GM18508 (cell line): ENCODE measurements at regions not wholly inside any gene's neighbourhood (a gene's known extent, or its start where the extent isn't known, plus 50 kb on each side); places are given as distances from the start of the nearest gene placed in this dataset.

Experiments
- ATAC-seq: cut with Tn5 transposase; IDR thresholded peaks from one replicate; pipeline ENCODE4 v1.9.1; 2021; ENCODE audit warnings: moderate number of reproducible peaks; ENCODE audit not compliant: insufficient read depth, unreplicated experiment

DNA sequence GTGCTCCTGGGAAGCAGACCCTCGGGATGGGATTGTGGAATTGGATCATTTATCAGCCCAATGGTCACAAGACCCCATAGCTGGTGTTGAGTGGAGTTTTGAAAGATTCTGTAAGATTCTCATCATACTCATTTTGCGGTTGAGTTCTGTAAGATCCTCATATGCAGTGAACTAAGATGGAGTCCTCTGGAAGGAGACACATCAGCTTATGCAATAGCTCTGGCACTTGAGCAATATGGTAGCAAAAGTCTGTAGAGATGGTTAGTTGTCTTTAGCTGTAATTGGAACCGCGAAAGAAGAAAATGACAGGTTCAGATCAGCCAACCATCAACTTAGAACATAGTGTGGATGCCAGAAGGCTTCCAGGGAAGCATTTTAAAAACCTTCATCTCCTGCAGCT, 184.5 kb upstream of the TSC22D2 start:
- ATAC-seq = no peak

GRCh38 chr3:150222691-150223489, 185.2 kb upstream of the TSC22D2 start:
- no peak for ATAC-seq

GRCh38 chr3:150221904-150222523, 186.1 kb upstream of the TSC22D2 start:
- no peak for ATAC-seq

DNA sequence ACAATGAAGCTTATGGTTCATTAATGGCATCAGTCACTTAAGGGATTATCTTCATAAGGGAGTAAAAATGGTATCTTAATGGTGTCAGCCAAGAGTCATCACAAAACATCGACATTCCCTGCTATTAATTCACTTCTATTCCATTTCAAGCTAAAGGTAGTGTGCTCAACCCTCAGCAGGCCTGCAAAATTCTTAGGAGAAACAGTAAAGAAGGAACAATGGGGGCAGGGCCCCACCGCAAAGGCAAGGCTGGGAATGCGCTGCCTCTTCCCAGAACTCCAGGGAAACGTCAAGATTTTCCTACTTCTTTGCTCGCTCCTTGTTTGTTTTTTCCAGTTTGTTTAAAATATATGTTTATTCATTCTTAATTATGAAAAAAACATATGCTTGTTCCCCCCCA, 187.3 kb upstream of the TSC22D2 start:
- no peak for ATAC-seq

- ATAC-seq = no peak
Observed at GRCh38 chr3:150220041-150220440, 188.1 kb upstream of the TSC22D2 start.

DNA sequence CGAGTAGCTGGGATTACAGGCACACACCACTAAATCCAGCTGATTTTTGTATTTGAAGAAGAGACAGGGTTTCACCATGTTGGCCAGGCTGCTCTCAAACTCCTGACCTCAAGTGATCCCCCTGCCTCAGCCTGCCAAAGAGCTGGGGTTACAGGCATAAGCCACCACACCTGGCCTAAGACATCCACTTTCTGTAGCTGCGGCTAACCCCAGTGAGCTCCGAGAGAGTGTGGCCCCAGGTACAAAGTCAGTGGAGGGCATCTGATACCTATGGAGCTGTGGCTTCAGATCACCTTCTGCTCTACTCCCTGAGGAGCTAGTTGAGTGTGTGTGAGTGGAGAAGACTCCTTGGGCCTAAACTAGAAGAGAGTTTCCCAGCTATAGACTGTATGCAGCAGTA, 189.3 kb upstream of the TSC22D2 start:
- ATAC-seq = no peak

DNA sequence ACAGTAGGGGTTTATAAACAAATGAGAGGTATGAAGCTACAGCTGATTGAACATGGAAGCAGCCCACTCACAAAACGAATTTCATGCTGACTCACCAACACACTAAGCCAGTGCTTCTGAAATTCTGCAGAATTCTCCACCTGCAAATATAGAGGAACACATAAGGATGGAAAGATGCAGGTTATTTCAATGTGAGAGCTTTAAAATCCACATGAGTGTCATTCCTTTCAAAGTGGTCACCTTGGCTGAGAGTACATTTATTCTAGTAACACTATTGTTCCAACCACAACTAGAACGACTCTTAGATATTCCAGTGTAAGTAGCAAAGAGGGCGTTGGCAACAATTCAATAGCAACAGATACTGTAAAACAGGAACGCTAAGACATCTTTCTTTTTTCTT, 189.9 kb upstream of the TSC22D2 start:
- no peak for ATAC-seq

GRCh38 chr3:150217691-150218090, 190.4 kb upstream of the TSC22D2 start:
- no peak for ATAC-seq

DNA sequence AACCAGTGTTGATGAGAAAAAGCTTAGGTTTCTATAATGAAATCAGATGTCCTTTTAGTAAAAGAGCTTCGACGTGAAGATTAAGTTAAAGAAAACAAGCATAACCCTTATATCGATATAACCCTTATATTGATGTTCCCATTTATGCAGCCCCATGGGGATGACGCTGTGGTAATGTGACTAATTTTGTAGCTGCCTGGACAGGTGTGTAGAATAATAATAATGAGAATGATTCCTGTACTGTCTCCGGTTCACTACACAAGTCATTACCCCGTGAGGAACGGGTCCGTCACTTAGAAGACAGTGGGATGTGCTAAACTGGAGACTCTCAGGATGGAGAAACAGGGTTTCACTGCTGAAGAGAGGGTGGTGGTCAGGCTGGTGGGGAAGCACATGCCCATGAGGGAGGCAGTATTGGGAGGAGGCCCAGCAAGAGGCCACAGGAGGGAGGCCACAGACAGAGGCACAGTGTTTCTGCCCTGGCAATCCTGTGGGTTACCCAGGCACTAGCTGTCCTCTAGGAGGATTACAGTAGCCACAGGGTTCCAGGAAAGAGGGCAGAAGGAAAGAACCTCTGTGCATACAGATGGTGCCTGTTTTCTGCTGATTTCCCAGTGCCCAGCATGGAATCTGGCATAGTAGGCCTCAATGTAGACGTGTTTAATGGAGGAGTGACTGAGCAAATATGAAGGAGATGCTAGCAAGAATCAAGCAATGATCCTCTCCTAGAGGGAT, 191.1 kb upstream of the TSC22D2 start:
- ATAC-seq = no peak

DNA sequence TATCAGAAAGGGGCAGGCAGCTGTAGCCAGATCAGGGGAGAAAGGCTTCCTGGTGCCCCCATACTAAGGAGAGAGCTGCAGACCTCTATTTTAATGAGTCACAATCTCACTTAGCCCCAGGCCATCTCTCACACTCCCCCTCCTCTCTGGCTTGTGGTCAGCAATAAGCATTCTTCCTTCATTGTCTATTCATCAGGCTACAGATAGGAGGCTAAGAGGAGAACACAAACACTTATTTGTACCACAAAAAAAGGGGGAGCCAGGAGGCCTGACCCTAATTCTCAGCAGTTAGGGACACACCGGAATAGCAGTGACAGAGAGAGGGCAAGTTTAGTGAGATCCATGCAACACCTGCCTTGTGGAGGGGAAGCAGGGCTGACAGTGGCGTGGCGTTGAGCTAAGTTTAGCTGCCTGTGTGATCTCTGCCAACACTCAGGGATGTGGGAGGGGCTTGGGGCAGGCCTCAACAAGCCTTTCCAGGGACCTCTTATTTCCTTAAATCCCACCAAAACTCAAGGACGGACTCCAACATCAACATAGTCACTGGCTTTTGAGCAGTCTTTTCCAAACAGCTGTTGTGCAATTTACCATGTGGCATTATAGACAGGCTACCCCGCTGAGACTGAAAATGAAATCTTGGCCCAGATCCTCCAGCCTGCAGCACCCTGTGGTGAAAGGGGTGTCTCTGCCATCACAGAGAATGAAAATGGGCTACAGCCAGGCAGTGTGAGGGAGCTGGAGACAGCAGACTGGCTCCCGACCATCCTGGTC, 191.9 kb upstream of the TSC22D2 start:
- ATAC-seq = no peak

- no peak for ATAC-seq
Observed at GRCh38 chr3:150215616-150216015, 192.5 kb upstream of the TSC22D2 start.

GRCh38 chr3:150213577-150213976, 194.5 kb upstream of the TSC22D2 start:
- ATAC-seq = no peak

GRCh38 chr3:150210461-150211110, 197.5 kb upstream of the TSC22D2 start:
- ATAC-seq = no peak

DNA sequence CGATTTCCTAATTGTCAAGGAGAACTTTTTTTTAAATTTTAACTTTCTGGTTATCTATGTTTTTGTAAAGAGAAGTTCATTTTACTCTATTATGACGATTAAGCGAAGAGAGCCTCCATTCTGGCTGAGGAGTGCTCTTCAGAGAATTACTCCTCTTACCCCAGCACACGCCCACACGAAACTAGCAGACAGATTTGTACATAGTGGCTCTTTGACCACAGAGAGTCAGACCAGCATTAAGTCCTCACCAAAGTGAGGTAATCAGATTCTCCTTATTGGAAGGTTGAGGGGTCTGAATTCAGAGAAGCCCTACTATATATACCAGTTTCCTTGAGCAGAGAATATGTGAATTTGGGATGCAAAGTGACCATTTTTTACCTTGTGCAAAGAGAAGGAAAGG, 204.8 kb upstream of the TSC22D2 start:
- no peak for ATAC-seq

- ATAC-seq = no peak
Observed at GRCh38 chr3:150202711-150203110, 205.4 kb upstream of the TSC22D2 start.

DNA sequence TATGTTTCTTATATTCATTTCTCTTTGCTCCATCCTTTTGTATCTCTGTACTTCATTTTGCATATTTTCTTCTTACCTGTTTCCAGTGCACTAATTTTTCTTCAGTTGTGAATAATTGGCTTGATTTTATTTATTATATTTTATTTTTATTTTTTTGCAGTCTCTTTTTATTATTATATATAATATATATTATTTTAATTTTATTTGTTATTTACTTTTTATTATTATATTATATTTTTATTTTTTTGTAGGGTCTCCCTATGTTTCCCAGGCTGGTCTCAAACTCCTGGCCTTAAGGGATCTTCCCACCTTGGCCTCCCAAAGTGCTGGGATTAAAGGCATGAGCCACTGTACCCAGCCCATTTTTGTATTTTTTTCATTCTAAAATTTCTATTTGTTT, 213.1 kb upstream of the TSC22D2 start:
- ATAC-seq = no peak

GRCh38 chr3:150194513-150194912, 213.6 kb upstream of the TSC22D2 start:
- no peak for ATAC-seq

DNA sequence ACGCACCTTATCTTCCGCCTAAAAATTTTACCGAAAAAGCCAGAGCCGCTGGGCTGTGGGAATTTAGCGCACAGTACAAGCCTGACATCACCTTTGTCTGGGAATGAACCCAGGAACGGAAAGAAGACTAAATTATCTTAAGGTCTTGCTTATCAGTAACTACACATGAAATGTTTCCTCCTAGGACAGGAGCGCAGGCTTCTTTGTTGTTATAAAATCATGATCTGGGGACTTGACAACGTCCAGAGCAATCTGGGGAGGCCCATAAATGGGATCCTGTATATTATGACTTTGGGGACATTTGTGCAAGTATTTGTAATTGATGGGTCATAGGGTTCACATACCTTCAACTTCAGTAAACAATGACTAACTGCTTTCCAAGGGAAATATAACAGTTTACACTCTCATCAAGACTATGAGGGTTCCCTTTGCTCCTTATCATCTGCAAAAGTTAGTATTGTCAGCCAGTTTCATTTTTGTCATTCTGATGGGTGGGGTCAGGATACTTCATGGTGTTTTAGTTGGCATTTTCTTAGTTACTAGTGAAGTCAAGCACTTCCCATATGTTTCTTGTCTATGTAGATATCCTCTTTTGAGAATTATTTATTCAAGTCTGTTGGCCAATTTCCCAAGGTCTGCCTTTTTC, 213.9 kb upstream of the PFN2 start:
- no peak for ATAC-seq

- ATAC-seq = peak; percentile 84
Observed at GRCh38 chr3:150183678-150184425, 213.2 kb upstream of the PFN2 start.
